H1 (cell line): ENCODE measurements at regions not wholly inside any gene's neighbourhood (a gene's known extent, or its start where the extent isn't known, plus 50 kb on each side); places are given as distances from the start of the nearest gene placed in this dataset.

Experiments
- CTCF ChIA-PET: fragments of 300-600 bp; sonication (Branson Sonifier 250); formaldehyde crosslinking; loops from one replicate; lab custom pipeline; 2021; ENCODE audit not compliant: partially characterized antibody; lab: Charles Lee
- POLR2A ChIA-PET: fragments of 300-600 bp; sonication (Branson Sonifier 250); formaldehyde crosslinking; loops from one replicate; lab custom pipeline; 2021; ENCODE audit warnings: inconsistent platforms; ENCODE audit not compliant: partially characterized antibody; lab: Charles Lee
- DNase-seq, 2 experiments: peaks; one replicate each; pipeline versions ENCODE4 v3.0.0 to v3.0.0-alpha.2; 2010 to 2022; ENCODE audit warnings: low spot score in 2 of 2, low read depth in 1 of 2, mixed read lengths in 1 of 2
- FAIRE-seq: peaks from 2 replicates; lab custom pipeline; 2011; peaks lifted over from hg19 to GRCh38; lab: Jason Lieb, UNC
- H2AFZ ChIP-seq: 2 replicates; pipeline ENCODE4 v1.8.1; 2012; ENCODE audit warnings: low read length, inconsistent platforms
- H2AK5ac ChIP-seq: 2 replicates; pipeline ENCODE4 v1.6.1; 2013; ENCODE audit warnings: low read depth, low read length
- H2BK120ac ChIP-seq: replicated peaks from 2 replicates; pipeline ENCODE3; 2013; ENCODE audit warnings: low read depth, low read length, inconsistent platforms
- H2BK12ac ChIP-seq: 2 replicates; pipeline ENCODE4 v1.6.1; 2013; ENCODE audit warnings: low read depth, low read length
- H2BK15ac ChIP-seq: 2 replicates; pipeline ENCODE4 v1.6.1; 2013; ENCODE audit warnings: low read length
- H2BK20ac ChIP-seq: 2 replicates; pipeline ENCODE4 v1.6.1; 2013; ENCODE audit warnings: low read length
- H2BK5ac ChIP-seq: 2 replicates; pipeline ENCODE4 v1.6.1; 2013; ENCODE audit warnings: low read depth, low read length
- H3K14ac ChIP-seq: 2 replicates; pipeline ENCODE4 v1.6.1; 2013; ENCODE audit warnings: inconsistent platforms; ENCODE audit not compliant: insufficient read length
- H3K18ac ChIP-seq: 2 replicates; pipeline ENCODE4 v1.6.1; 2013; ENCODE audit warnings: low read length; ENCODE audit errors: extremely low read depth
- H3K23ac ChIP-seq: 2 replicates; pipeline ENCODE4 v1.6.1; 2013; ENCODE audit warnings: inconsistent platforms; ENCODE audit not compliant: insufficient read length
- H3K23me2 ChIP-seq: 2 replicates; pipeline ENCODE4 v1.6.1; 2013; ENCODE audit warnings: low read depth, low read length
- H3K27ac ChIP-seq: 2 replicates; pipeline ENCODE4 v1.6.1; 2011; ENCODE audit warnings: low read depth, low read length, inconsistent platforms
- H3K27me3 ChIP-seq, 4 experiments: replicated peaks in 1 of 4; 1 replicate in 1 of 4; 2 replicates in 3 of 4; pipeline versions ENCODE4 v1.6.1 to v1.8.1; 2011 to 2013; ENCODE audit warnings: low read length in 3 of 4, mild to moderate bottlenecking in 3 of 4, inconsistent platforms in 2 of 4, mixed read lengths in 2 of 4, moderate library complexity in 1 of 4; ENCODE audit not compliant: control insufficient read depth in 3 of 4, insufficient read depth in 3 of 4; ENCODE audit errors: extremely low read depth in 1 of 4
- H3K36me3 ChIP-seq, 4 experiments: 2 replicates each; pipeline versions ENCODE4 v1.6.1 to v1.8.1; 2011 to 2013; ENCODE audit warnings: mild to moderate bottlenecking in 4 of 4, low read length in 3 of 4, moderate library complexity in 2 of 4, control low read depth in 1 of 4, inconsistent platforms in 1 of 4; ENCODE audit not compliant: insufficient read depth in 4 of 4, control insufficient read depth in 2 of 4
- H3K4ac ChIP-seq: replicated peaks from 2 replicates; pipeline ENCODE3; 2013; ENCODE audit warnings: low read length, low read depth, mixed read lengths, inconsistent platforms; ENCODE audit not compliant: insufficient read length
- H3K4me1 ChIP-seq, 4 experiments: replicated peaks in 1 of 4; 1 replicate in 1 of 4; 2 replicates in 3 of 4; pipeline versions ENCODE4 v1.6.1 to v1.8.1; 2011 to 2013; ENCODE audit warnings: low read length in 3 of 4, inconsistent platforms in 2 of 4, mixed read lengths in 1 of 4; ENCODE audit not compliant: insufficient read depth in 4 of 4, control insufficient read depth in 3 of 4
- H3K4me2 ChIP-seq, 2 experiments: 2 replicates each; pipeline versions ENCODE4 v1.6.1 to v1.8.1; 2011 to 2013; ENCODE audit warnings: low read depth in 2 of 2, low read length in 2 of 2, control low read depth in 1 of 2, inconsistent platforms in 1 of 2, mild to moderate bottlenecking in 1 of 2; ENCODE audit not compliant: insufficient read depth in 1 of 2
- H3K4me3 ChIP-seq, 4 experiments: fragments of 200-600, 300-600 bp in 1 of 4; sonication (generic), shearing (Covaris generic), sonication (Bioruptor Twin) in 1 of 4; 2 replicates each; pipeline versions ENCODE4 v1.5.1 to v1.8.1; 2011 to 2016; ENCODE audit warnings: low read length in 4 of 4, low read depth in 3 of 4, control low read depth in 2 of 4, inconsistent platforms in 2 of 4, mild to moderate bottlenecking in 2 of 4, mixed read lengths in 1 of 4, moderate library complexity in 1 of 4; ENCODE audit not compliant: insufficient read depth in 2 of 4; ENCODE audit errors: extremely low read depth in 1 of 4
- H3K56ac ChIP-seq: replicated peaks from 2 replicates; pipeline ENCODE3; 2013; ENCODE audit warnings: low read depth, mild to moderate bottlenecking, mixed read lengths, low read length, inconsistent platforms; ENCODE audit not compliant: insufficient read length
- H3K79me1 ChIP-seq: 2 replicates; pipeline ENCODE4 v1.6.1; 2013; ENCODE audit warnings: low read depth, low read length, control low read depth
- H3K79me2 ChIP-seq, 2 experiments: 2 replicates each; pipeline versions ENCODE4 v1.6.1 to v1.8.1; 2012 to 2013; ENCODE audit warnings: low read length in 2 of 2, mild to moderate bottlenecking in 2 of 2, inconsistent platforms in 1 of 2; ENCODE audit not compliant: insufficient read depth in 2 of 2, control insufficient read depth in 1 of 2
- H3K9ac ChIP-seq, 4 experiments: replicated peaks in 1 of 4; 1 replicate in 1 of 4; 2 replicates in 3 of 4; pipeline versions ENCODE4 v1.6.1 to v1.8.1; 2011 to 2013; ENCODE audit warnings: low read depth in 3 of 4, low read length in 3 of 4, control low read depth in 2 of 4, mild to moderate bottlenecking in 2 of 4, moderate library complexity in 2 of 4, inconsistent platforms in 1 of 4; ENCODE audit errors: extremely low read depth in 1 of 4
- H3K9me3 ChIP-seq, 2 experiments: 2 replicates each; pipeline versions ENCODE4 v1.6.1 to v1.8.1; 2012 to 2013; ENCODE audit warnings: mild to moderate bottlenecking in 2 of 2, moderate library complexity in 2 of 2, control low read depth in 1 of 2, inconsistent platforms in 1 of 2, low read depth in 1 of 2, low read length in 1 of 2, mixed read lengths in 1 of 2; ENCODE audit not compliant: insufficient read depth in 2 of 2
- H4K20me1 ChIP-seq, 2 experiments: replicated peaks in 1 of 2; 2 replicates each; pipeline versions ENCODE3 to v1.8.1; 2011 to 2013; ENCODE audit warnings: inconsistent platforms in 2 of 2, low read length in 2 of 2, mild to moderate bottlenecking in 1 of 2; ENCODE audit not compliant: insufficient read depth in 2 of 2, control insufficient read depth in 1 of 2
- H4K5ac ChIP-seq: 2 replicates; pipeline ENCODE4 v1.6.1; 2013; ENCODE audit warnings: low read length, low read depth, mixed read lengths, inconsistent platforms; ENCODE audit not compliant: insufficient read length
- H4K8ac ChIP-seq: 2 replicates; pipeline ENCODE4 v1.8.0; 2013; ENCODE audit warnings: mild to moderate bottlenecking, moderate library complexity, low read length, inconsistent platforms; ENCODE audit not compliant: insufficient read depth; ENCODE audit errors: extremely low read depth
- H4K91ac ChIP-seq: replicated peaks from 2 replicates; pipeline ENCODE3; 2013; ENCODE audit warnings: low read length, mixed read lengths, inconsistent platforms; ENCODE audit not compliant: insufficient read length
- BACH1 ChIP-seq: IDR thresholded peaks from 2 replicates; pipeline ENCODE4 v1.6.1; 2012; ENCODE audit warnings: low read length, improper control_type of control experiment
- CBX5 ChIP-seq: fragments of 300-800, 300-1000 bp; sonication (generic); IDR thresholded peaks from 2 replicates; pipeline ENCODE4 v1.7.1; 2016; ENCODE audit warnings: antibody characterized with exemption, low read length, low read depth
- CTCF ChIP-seq, 3 experiments: IDR thresholded peaks; 1 replicate in 2 of 3; 2 replicates in 1 of 3; pipeline versions ENCODE4 v1.5.1 to v1.6.1; 2011; ENCODE audit warnings: low read length in 3 of 3, mild to moderate bottlenecking in 3 of 3, inconsistent platforms in 2 of 3, low read depth in 1 of 3, moderate library complexity in 1 of 3; ENCODE audit not compliant: insufficient read depth in 1 of 3; ENCODE audit errors: control extremely low read depth in 1 of 3
- EZH2 ChIP-seq: fragments of 200-600 bp; sonication (generic); IDR thresholded peaks from 2 replicates; pipeline ENCODE4 v1.7.1; 2012; ENCODE audit warnings: low read depth, mild to moderate bottlenecking, moderate library complexity, low read length, inconsistent platforms; ENCODE audit not compliant: severe bottlenecking
- GTF2F1 ChIP-seq: IDR thresholded peaks from 2 replicates; pipeline ENCODE4 v1.6.1; 2012; ENCODE audit warnings: low read depth, low read length, improper control_type of control experiment, borderline replicate concordance
- KDM5A ChIP-seq: fragments of 200-600 bp; IDR thresholded peaks from 2 replicates; pipeline ENCODE4 v1.7.1; 2012; ENCODE audit warnings: mild to moderate bottlenecking, low read length, inconsistent platforms, mixed read lengths
- NRF1 ChIP-seq: IDR thresholded peaks from 2 replicates; pipeline ENCODE4 v1.6.1; 2011; ENCODE audit warnings: mild to moderate bottlenecking, low read depth, low read length, improper control_type of control experiment
- TAF7 ChIP-seq: optimal IDR thresholded peaks from 2 replicates; pipeline ENCODE3; 2011; ENCODE audit warnings: low read depth, mild to moderate bottlenecking, inconsistent platforms, low read length, moderate library complexity, borderline replicate concordance
- USF2 ChIP-seq: IDR thresholded peaks from 2 replicates; pipeline ENCODE4 v1.6.1; 2011; ENCODE audit warnings: low read length, improper control_type of control experiment
- WGBS, 2 experiments: shearing (Covaris generic) in 1 of 2; methylation state at CpG; one replicate each; pipeline versions ENCODE4 v1.1.6 to v1.1.7; 2013 to 2015; ENCODE audit warnings: low lambda C conversion rate in 2 of 2, mixed read lengths in 2 of 2, inconsistent platforms in 1 of 2, low coverage in 1 of 2, missing lambda C conversion rate in 1 of 2; ENCODE audit not compliant: insufficient replicate concordance in 2 of 2, insufficient coverage in 1 of 2, insufficient read length in 1 of 2; ENCODE audit errors: extremely low coverage in 1 of 2, missing lambda C conversion rate in 1 of 2; 5-methylcytosine and 5-hydroxymethylcytosine counted together

GRCh38 chr11:130780437-130780836, 135.8 kb downstream of the SNX19 start:
- FAIRE-seq (no peak), DNase-seq (no peak)
- Histone ChIP-seq H3K14ac (no peak overlapping the region), H4K5ac (no peak overlapping the region), H3K27ac (no peak overlapping the region), H3K23ac (no peak overlapping the region), H2AFZ (no peak overlapping the region), H3K56ac (no peak overlapping the region), H3K4me2 (no peak overlapping the region), H3K9me3 (no peaks in the 10 kb centered on the region), H3K36me3 (no peaks in the 10 kb centered on the region), H2BK5ac (no peak overlapping the region), H3K4me3 (no peak overlapping the region), H3K18ac (no peak overlapping the region), H3K4me1 (peaks cover 0 to 4% (median 2%) of the 10 kb centered on the region in 4 experiments; a peak in 3 of 7 replicates), H2BK12ac (no peak overlapping the region), H2BK15ac (no peak overlapping the region), H3K9ac (no peak overlapping the region), H3K27me3 (no peaks in the 10 kb centered on the region), H2BK120ac (no peak overlapping the region), H2AK5ac (no peak overlapping the region), H3K79me1 (no peaks in the 10 kb centered on the region), H4K20me1 (no peaks in the 10 kb centered on the region), H3K23me2 (no peaks in the 10 kb centered on the region), H4K91ac (no peak overlapping the region), H3K4ac (no peak overlapping the region), H4K8ac (no peak overlapping the region), H3K79me2 (no peaks in the 10 kb centered on the region), H2BK20ac (no peak overlapping the region)
- POLR2A ChIA-PET = no interaction called here
- 89% methylated on average over 4 of the region's 4 CpGs; no CpG with 5 or more reads in 1 of the 2 experiments for WGBS, 2 experiments
- CTCF ChIA-PET = no interaction called here
- TF ChIP-seq USF2 (no peak), EZH2 (no peak), KDM5A (no peak), CTCF (IDR thresholded peaks at IDR 0.05; ENCODE audit: control extremely low read depth in 1 of 3, insufficient read depth in 1 of 3, low read depth in 1 of 3, low read length in 3 of 3) (no peak), CBX5 (no peak), BACH1 (no peak), GTF2F1 (no peak), TAF7 (no peak), NRF1 (no peak)
